PC-3 (cell line): ENCODE measurements at regions not wholly inside any gene's neighbourhood (a gene's known extent, or its start where the extent isn't known, plus 50 kb on each side); places are given as distances from the start of the nearest gene placed in this dataset.

ENCODE experiments used
- ATAC-seq: fragments of 200-7000 bp; cut with Tn5 transposase; 2 replicates; pipeline ENCODE4 v1.9.1; 2020; ENCODE audit warnings: mild to moderate bottlenecking, moderate library complexity
- BruUV-seq: library from RNA; stranded (reverse); fragments of 400-500 nt; replicated peaks from 2 replicates; lab custom pipeline; 2021; lab: Mats Ljungman, UMichigan
- CTCF ChIA-PET: fragments of 300-600 bp; sonication (Branson Sonifier 250); formaldehyde crosslinking; loops from one replicate; lab custom pipeline; 2022; ENCODE audit warnings: antibody characterized with exemption; lab: Charles Lee
- POLR2A ChIA-PET: fragments of 300-600 bp; sonication (Branson Sonifier 250); formaldehyde crosslinking; loops from one replicate; lab custom pipeline; 2022; ENCODE audit warnings: antibody characterized with exemption; ENCODE audit not compliant: unreplicated experiment; lab: Charles Lee
- DNase-seq: peaks from one replicate; pipeline ENCODE4 v3.0.0-alpha.2; 2015
- H2AFZ ChIP-seq: fragments of 300-600 bp; sonication (generic); 2 replicates; pipeline ENCODE4 v1.6.0; 2016; ENCODE audit warnings: antibody characterized with exemption, low read length
- H3F3A ChIP-seq: fragments of 300-600 bp; sonication (generic); one replicate; pipeline ENCODE4 v1.6.0; 2017; ENCODE audit warnings: antibody characterized with exemption, low read length, control low read depth, mild to moderate bottlenecking; ENCODE audit not compliant: unreplicated experiment
- H3K27ac ChIP-seq: fragments of 300-600 bp; sonication (generic); 2 replicates; pipeline ENCODE4 v1.5.1; 2016; ENCODE audit warnings: mild to moderate bottlenecking, low read length
- H3K27me3 ChIP-seq: fragments of 300-600 bp; sonication (generic); 2 replicates; pipeline ENCODE4 v1.6.1; 2016; ENCODE audit warnings: low read length, mixed read lengths
- H3K36me3 ChIP-seq: fragments of 300-600 bp; sonication (generic); 2 replicates; pipeline ENCODE4 v1.6.1; 2016; ENCODE audit warnings: low read depth, mixed run types, low read length, mixed read lengths
- H3K4me1 ChIP-seq: fragments of 300-600 bp; sonication (generic); 2 replicates; pipeline ENCODE4 v1.5.1; 2016; ENCODE audit warnings: low read length; ENCODE audit not compliant: insufficient read depth
- H3K4me2 ChIP-seq: fragments of 300-600 bp; sonication (generic); 2 replicates; pipeline ENCODE4 v1.6.0; 2016; ENCODE audit warnings: low read length
- H3K4me3 ChIP-seq: fragments of 300-600 bp; sonication (generic); 2 replicates; pipeline ENCODE4 v1.5.1; 2016; ENCODE audit warnings: mild to moderate bottlenecking, low read length, mixed read lengths
- H3K79me2 ChIP-seq: fragments of 300-600 bp; sonication (generic); 2 replicates; pipeline ENCODE4 v1.6.1; 2017; ENCODE audit warnings: low read length, mixed read lengths
- H3K9ac ChIP-seq: fragments of 300-600 bp; sonication (generic); 2 replicates; pipeline ENCODE4 v1.6.0; 2016; ENCODE audit warnings: mild to moderate bottlenecking, low read length
- H3K9me2 ChIP-seq: fragments of 300-600 bp; sonication (generic); replicated peaks from 2 replicates; pipeline ENCODE4 v1.6.1; 2016; ENCODE audit warnings: mixed run types, low read length, mixed read lengths
- H3K9me3 ChIP-seq: fragments of 300-600 bp; sonication (generic); 2 replicates; pipeline ENCODE4 v1.6.1; 2016; ENCODE audit warnings: low read length, mixed read lengths
- H4K20me1 ChIP-seq: fragments of 300-600 bp; sonication (generic); 2 replicates; pipeline ENCODE4 v1.6.1; 2016; ENCODE audit warnings: low read length, mixed read lengths
- CTCF ChIP-seq: fragments of 300-600 bp; sonication (generic); conservative IDR thresholded peaks from 2 replicates; pipeline ENCODE4 v1.5.1; 2017; ENCODE audit warnings: antibody characterized with exemption, low read depth, mild to moderate bottlenecking, low read length
- EZH2 ChIP-seq: fragments of 300-600 bp; sonication (generic); IDR thresholded peaks from one replicate; pipeline ENCODE4 v1.6.1; 2017; ENCODE audit warnings: antibody characterized with exemption, mild to moderate bottlenecking, low read length; ENCODE audit not compliant: unreplicated experiment
- EZH2phosphoT487 ChIP-seq: fragments of 300-600 bp; sonication (generic); IDR thresholded peaks from 2 replicates; pipeline ENCODE4 v1.6.1; 2018; ENCODE audit warnings: mild to moderate bottlenecking, antibody characterized with exemption, low read length, borderline replicate concordance
- intact Hi-C: fragments of 100-400 bp; cut with micrococcal nuclease; formaldehyde crosslinking; loops from 2 replicates; pipeline ENCODE4 v1.9.0; 2023

- ATAC-seq (no peak), DNase-seq (no peak)
- intact Hi-C loops = no loop called here
- Histone ChIP-seq H3F3A (no peaks in the 10 kb centered on the region), H3K27ac (no peak overlapping the region), H4K20me1 (no peaks in the 10 kb centered on the region), H3K79me2 (no peaks in the 10 kb centered on the region), H3K4me2 (no peak overlapping the region), H3K4me1 (no peaks in the 10 kb centered on the region), H3K9me3 (no peaks in the 10 kb centered on the region), H2AFZ (no peak overlapping the region), H3K9ac (no peak overlapping the region), H3K9me2 (no peaks in the 10 kb centered on the region), H3K36me3 (no peaks in the 10 kb centered on the region), H3K4me3 (no peak overlapping the region), H3K27me3 (no peaks in the 10 kb centered on the region)
- ChIA-PET CTCF (interaction anchor here (0.6 kb wide), 1 partner anchor 969 kb away, joined by 4 read pairs; no protein-coding TSS in a partner anchor), POLR2A (no interaction called here)
- no TSS peak for BruUV-seq
- TF ChIP-seq CTCF = no peak
Observed at GRCh38 chr12:87671757-87672156, 357.4 kb downstream of the C12orf50 start.

- Histone ChIP-seq H4K20me1 (no peaks in the 10 kb centered on the region), H3K9ac (no peak overlapping the region), H3K9me3 (no peaks in the 10 kb centered on the region), H3K4me2 (no peak overlapping the region), H3K36me3 (no peaks in the 10 kb centered on the region), H3K27me3 (no peaks in the 10 kb centered on the region), H2AFZ (no peak overlapping the region), H3K79me2 (no peaks in the 10 kb centered on the region), H3F3A (no peaks in the 10 kb centered on the region), H3K4me1 (no peaks in the 10 kb centered on the region), H3K9me2 (no peaks in the 10 kb centered on the region), H3K27ac (no peak overlapping the region), H3K4me3 (no peak overlapping the region)
- intact Hi-C loops = no loop called here
- ATAC-seq = no peak
- BruUV-seq = no TSS peak
- POLR2A ChIA-PET = no interaction called here
- CTCF ChIA-PET = interaction anchor here (0.6 kb wide), 1 partner anchor 551 kb away, joined by 3 read pairs; no protein-coding TSS in a partner anchor
- no peak for DNase-seq
- TF ChIP-seq EZH2phosphoT487 (no peak), CTCF (no peak), EZH2 (no peak)
Observed at GRCh38 chr12:87670448-87670847, 358.8 kb downstream of the C12orf50 start.

GRCh38 chr12:87667378-87667777 is 361.8 kb downstream of the C12orf50 start:
- DNase-seq (peak; percentile 61), ATAC-seq (peak; percentile 96)
- POLR2A ChIA-PET = no interaction called here
- H3K4me2 ChIP-seq = no peak overlapping the region
- no peaks in the 10 kb centered on the region for H3K9me3 ChIP-seq
- no peak overlapping the region for H2AFZ ChIP-seq
- no peak for TF ChIP-seq EZH2phosphoT487
- TF ChIP-seq EZH2 = no peak
- TF ChIP-seq CTCF = peak; percentile 70
- BruUV-seq = no TSS peak
- CTCF ChIA-PET = no interaction called here
- no peaks in the 10 kb centered on the region for H3K36me3 ChIP-seq
- no peak overlapping the region for H3K9ac ChIP-seq
- no peaks in the 10 kb centered on the region for H3K27me3 ChIP-seq
- H3K4me3 ChIP-seq = no peak overlapping the region
- H3K79me2 ChIP-seq = no peaks in the 10 kb centered on the region
- intact Hi-C loops = loop anchor here (1.0 to 10.0 kb wide), 8 partner anchors 180 to 1403 kb away; no protein-coding TSS in a partner anchor
- no peak overlapping the region for H3K27ac ChIP-seq
- H4K20me1 ChIP-seq = no peaks in the 10 kb centered on the region
- H3K4me1 ChIP-seq = no peaks in the 10 kb centered on the region
- H3F3A ChIP-seq = no peaks in the 10 kb centered on the region
- no peaks in the 10 kb centered on the region for H3K9me2 ChIP-seq
